H9 (cell line): ENCODE measurements at regions not wholly inside any gene's neighbourhood (a gene's known extent, or its start where the extent isn't known, plus 50 kb on each side); places are given as distances from the start of the nearest gene placed in this dataset.

Experiments
- DNase-seq: peaks from one replicate; pipeline ENCODE4 v3.0.0-alpha.2; 2017
- H2AFZ ChIP-seq: one replicate; pipeline ENCODE4 v1.6.1; 2013; ENCODE audit warnings: mild to moderate bottlenecking, low read length, control low read depth, moderate library complexity
- H2AK5ac ChIP-seq: 2 replicates; pipeline ENCODE4 v1.6.1; 2013; ENCODE audit warnings: low read length, control low read depth, mixed read lengths; ENCODE audit not compliant: insufficient read length
- H2BK120ac ChIP-seq: one replicate; pipeline ENCODE4 v1.6.1; 2013; ENCODE audit warnings: low read depth, mild to moderate bottlenecking, low read length, control low read depth, inconsistent platforms; ENCODE audit not compliant: poor library complexity, severe bottlenecking
- H2BK12ac ChIP-seq: 2 replicates; pipeline ENCODE4 v1.6.1; 2013; ENCODE audit warnings: low read length, control low read depth, mixed read lengths, low read depth; ENCODE audit not compliant: insufficient read length
- H2BK15ac ChIP-seq: 2 replicates; pipeline ENCODE4 v1.6.1; 2013; ENCODE audit warnings: low read depth, low read length, control low read depth
- H2BK20ac ChIP-seq: one replicate; pipeline ENCODE4 v1.6.1; 2013; ENCODE audit warnings: low read depth, mild to moderate bottlenecking, low read length, control low read depth, inconsistent platforms; ENCODE audit not compliant: poor library complexity, severe bottlenecking
- H2BK5ac ChIP-seq: 2 replicates; pipeline ENCODE4 v1.6.1; 2013; ENCODE audit warnings: low read length, control low read depth, mixed read lengths; ENCODE audit not compliant: insufficient read length
- H3K14ac ChIP-seq: 2 replicates; pipeline ENCODE4 v1.6.1; 2013; ENCODE audit warnings: low read length, control low read depth; ENCODE audit not compliant: insufficient read depth
- H3K18ac ChIP-seq: 2 replicates; pipeline ENCODE4 v1.6.1; 2013; ENCODE audit warnings: low read depth, mild to moderate bottlenecking, mixed read lengths, low read length, control low read depth; ENCODE audit not compliant: insufficient read length
- H3K23ac ChIP-seq: 2 replicates; pipeline ENCODE4 v1.6.1; 2013; ENCODE audit warnings: low read length, control low read depth, mixed read lengths, low read depth; ENCODE audit not compliant: insufficient read length
- H3K23me2 ChIP-seq: 2 replicates; pipeline ENCODE4 v1.6.1; 2013; ENCODE audit warnings: low read depth, mild to moderate bottlenecking, mixed read lengths, low read length, control low read depth; ENCODE audit not compliant: insufficient read length, poor library complexity, severe bottlenecking
- H3K27ac ChIP-seq: 2 replicates; pipeline ENCODE4 v1.5.1; 2013; ENCODE audit warnings: low read length, control low read depth, mixed read lengths, low read depth; ENCODE audit not compliant: insufficient read length
- H3K27me3 ChIP-seq: 2 replicates; pipeline ENCODE4 v1.6.1; 2013; ENCODE audit warnings: low read length, control low read depth, inconsistent platforms; ENCODE audit not compliant: insufficient read depth
- H3K4ac ChIP-seq: 2 replicates; pipeline ENCODE4 v1.6.1; 2013; ENCODE audit warnings: low read depth, mild to moderate bottlenecking, control low read depth, inconsistent platforms, low read length, moderate library complexity
- H3K4me1 ChIP-seq: 2 replicates; pipeline ENCODE4 v1.6.1; 2013; ENCODE audit warnings: low read length, control low read depth, inconsistent platforms; ENCODE audit not compliant: insufficient read depth
- H3K4me2 ChIP-seq: 2 replicates; pipeline ENCODE4 v1.6.1; 2013; ENCODE audit warnings: low read length, control low read depth, mixed read lengths; ENCODE audit not compliant: insufficient read length, insufficient read depth
- H3K56ac ChIP-seq: 2 replicates; pipeline ENCODE4 v1.6.1; 2013; ENCODE audit warnings: low read depth, mild to moderate bottlenecking, mixed read lengths, low read length, control low read depth; ENCODE audit not compliant: insufficient read length
- H3K79me1 ChIP-seq: 2 replicates; pipeline ENCODE4 v1.6.1; 2013; ENCODE audit warnings: low read depth, mild to moderate bottlenecking, moderate library complexity, low read length, control low read depth, inconsistent platforms; ENCODE audit not compliant: insufficient read depth, poor library complexity, severe bottlenecking
- H3K79me2 ChIP-seq: 2 replicates; pipeline ENCODE4 v1.6.1; 2013; ENCODE audit warnings: low read length, control low read depth, inconsistent platforms; ENCODE audit not compliant: insufficient read depth
- H3K9ac ChIP-seq: 2 replicates; pipeline ENCODE4 v1.6.1; 2013; ENCODE audit warnings: low read length, control low read depth, mixed read lengths; ENCODE audit not compliant: insufficient read length; ENCODE audit errors: extremely low read depth
- H3K9me3 ChIP-seq: one replicate; pipeline ENCODE4 v1.6.1; 2013; ENCODE audit warnings: low read depth, low read length, inconsistent platforms; ENCODE audit not compliant: control insufficient read depth
- H3T11ph ChIP-seq: one replicate; pipeline ENCODE4 v1.6.1; 2013; ENCODE audit warnings: mild to moderate bottlenecking, low read length, control low read depth, inconsistent platforms
- H4K20me1 ChIP-seq: one replicate; pipeline ENCODE4 v1.6.1; 2013; ENCODE audit not compliant: control insufficient read depth, insufficient read length, insufficient read depth
- H4K5ac ChIP-seq: 2 replicates; pipeline ENCODE4 v1.6.1; 2013; ENCODE audit warnings: low read depth, mild to moderate bottlenecking, mixed read lengths, low read length, control low read depth; ENCODE audit not compliant: insufficient read length
- H4K8ac ChIP-seq: replicated peaks from 2 replicates; pipeline ENCODE4 v1.6.1; 2013; ENCODE audit warnings: low read length, control low read depth, mixed read lengths, low read depth; ENCODE audit not compliant: insufficient read length
- H4K91ac ChIP-seq: 2 replicates; pipeline ENCODE4 v1.6.1; 2013; ENCODE audit warnings: low read depth, mild to moderate bottlenecking, moderate library complexity, mixed read lengths, low read length, control low read depth; ENCODE audit not compliant: insufficient read length
- H3K27ac Mint-ChIP-seq, 3 experiments: 2 replicates in 2 of 3; 3 replicates in 1 of 3; pipeline ENCODE4 v1.8.0; 2020 to 2021; ENCODE audit warnings: mixed read lengths in 3 of 3, mild to moderate bottlenecking in 1 of 3, moderate library complexity in 1 of 3
- H3K27me3 Mint-ChIP-seq: 2 replicates; pipeline ENCODE4 v1.8.0; 2021; ENCODE audit warnings: low read depth, mild to moderate bottlenecking, moderate library complexity, mixed read lengths
- H3K36me3 Mint-ChIP-seq, 3 experiments: 2 replicates in 2 of 3; 3 replicates in 1 of 3; pipeline ENCODE4 v1.8.0; 2020 to 2021; ENCODE audit warnings: low read depth in 3 of 3, mixed read lengths in 3 of 3; ENCODE audit not compliant: insufficient read depth in 1 of 3
- H3K4me1 Mint-ChIP-seq, 2 experiments: 2 replicates each; pipeline ENCODE4 v1.8.0; 2020; ENCODE audit warnings: mixed read lengths in 2 of 2
- H3K4me3 Mint-ChIP-seq, 2 experiments: 2 replicates in 1 of 2; 3 replicates in 1 of 2; pipeline ENCODE4 v1.8.0; 2020 to 2021; ENCODE audit warnings: mild to moderate bottlenecking in 2 of 2, mixed read lengths in 2 of 2, moderate library complexity in 1 of 2
- H3K9me3 Mint-ChIP-seq, 2 experiments: 2 replicates in 1 of 2; 3 replicates in 1 of 2; pipeline ENCODE4 v1.8.0; 2020; ENCODE audit warnings: mild to moderate bottlenecking in 2 of 2, mixed read lengths in 2 of 2, moderate library complexity in 1 of 2
- CTCF ChIP-seq: fragments of 200-600 bp; sonication (generic); conservative IDR thresholded peaks from 3 replicates; pipeline ENCODE4 v1.8.0; 2021; ENCODE audit warnings: antibody characterized with exemption, mild to moderate bottlenecking
- WGBS: extraction: QIAGEN DNeasy Blood & Tissue Kit; methylation state at CpG from one replicate; pipeline ENCODE4 v1.1.7; 2013; ENCODE audit warnings: missing lambda C conversion rate, low lambda C conversion rate, mixed read lengths; ENCODE audit not compliant: insufficient read length; ENCODE audit errors: extremely low coverage; 5-methylcytosine and 5-hydroxymethylcytosine counted together

DNA sequence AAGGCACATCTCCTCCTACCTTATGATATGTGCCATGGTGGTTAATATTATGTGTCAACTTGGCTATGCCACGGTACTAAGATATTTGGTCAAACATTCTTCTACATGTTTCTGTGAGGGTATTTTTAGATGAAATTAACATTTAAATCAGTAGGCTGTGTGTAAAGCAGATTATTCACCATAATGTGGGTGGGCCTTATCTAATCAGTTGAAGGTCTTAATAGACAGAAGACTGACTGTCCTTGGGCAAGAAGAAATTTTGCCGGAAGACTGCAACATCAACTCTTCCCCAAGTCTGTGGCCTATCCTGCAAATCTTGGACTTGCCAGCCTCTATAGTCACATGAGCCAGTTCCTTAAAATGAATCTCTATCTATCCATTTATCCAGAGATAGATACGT lies 380.1 kb upstream of the DDI1 start:
- no peak overlapping the region for H3K4me2 ChIP-seq
- no peak overlapping the region for H3K27ac Mint-ChIP-seq
- peaks cover 6 to 15% (median 8%) of the 10 kb centered on the region in 3 experiments for H3K36me3 Mint-ChIP-seq
- H3K27me3 Mint-ChIP-seq = no peaks in the 10 kb centered on the region
- WGBS = no CpG with 5 or more reads among the region's 3 CpGs
- H3K23me2 ChIP-seq = no peaks in the 10 kb centered on the region
- H3T11ph ChIP-seq = no peak overlapping the region
- no peak overlapping the region for H3K14ac ChIP-seq
- no peak overlapping the region for H3K27ac ChIP-seq
- H2BK120ac ChIP-seq = no peak overlapping the region
- H3K27me3 ChIP-seq = no peaks in the 10 kb centered on the region
- H3K9me3 Mint-ChIP-seq = peaks cover 14 to 16% of the 10 kb centered on the region in 2 experiments
- TF ChIP-seq CTCF = no peak
- peaks cover 10% of the 10 kb centered on the region for H3K9me3 ChIP-seq
- no peak overlapping the region for H3K4ac ChIP-seq
- no peak overlapping the region for H4K91ac ChIP-seq
- H4K5ac ChIP-seq = no peak overlapping the region
- H2BK20ac ChIP-seq = no peak overlapping the region
- no peak overlapping the region for H2BK12ac ChIP-seq
- no peak for DNase-seq
- H3K4me1 ChIP-seq = no peaks in the 10 kb centered on the region
- no peak overlapping the region for H2BK5ac ChIP-seq
- H2AFZ ChIP-seq = no peak overlapping the region
- H3K56ac ChIP-seq = no peak overlapping the region
- H3K79me2 ChIP-seq = no peaks in the 10 kb centered on the region
- H3K4me3 Mint-ChIP-seq = no peak overlapping the region
- no peaks in the 10 kb centered on the region for H3K4me1 Mint-ChIP-seq
- H3K18ac ChIP-seq = no peak overlapping the region
- no peaks in the 10 kb centered on the region for H4K20me1 ChIP-seq
- H2AK5ac ChIP-seq = no peak overlapping the region
- H3K9ac ChIP-seq = no peak overlapping the region
- no peaks in the 10 kb centered on the region for H3K79me1 ChIP-seq
- H3K23ac ChIP-seq = no peak overlapping the region
- H4K8ac ChIP-seq = no peak overlapping the region
- no peak overlapping the region for H2BK15ac ChIP-seq
